ENCODE measurements at regions not wholly inside any gene's neighbourhood (a gene's known extent, or its start where the extent isn't known, plus 50 kb on each side); places are given as distances from the start of the nearest gene placed in this dataset.
"Not testable (repeated sequence)": the region's sequence is repeated elsewhere in the genome, so short reads cannot be mapped to it uniquely, and the experiment has no call there.

- no peak overlapping the region for H3K4me3 ChIP-seq (replicated peaks in 1 of 3; ENCODE audit: insufficient read depth in 1 of 3, low read depth in 1 of 3, low read length in 3 of 3)
- no peaks in the 10 kb centered on the region for H3K9me3 ChIP-seq (replicated peaks; ENCODE audit: control insufficient read depth, insufficient read depth, low read length)
- H3K9me1 ChIP-seq (replicated peaks; ENCODE audit: control insufficient read depth, extremely low read depth, insufficient read depth, low read length) = no peaks in the 10 kb centered on the region
- peak overlapping the region; percentile 39 for H3K4me2 ChIP-seq (ENCODE audit: insufficient read depth, low read length)
- no peak overlapping the region for H3K27ac ChIP-seq (ENCODE audit: insufficient read depth, low read depth, low read length)
- no TSS peak for BruUV-seq (replicated peaks)
- peaks cover 2% of the 10 kb centered on the region for H3K4me1 ChIP-seq (ENCODE audit: control insufficient read depth, extremely low read depth, insufficient read depth, low read length)
- H2AFZ ChIP-seq (ENCODE audit: low read depth, low read length) = peak overlapping the region; percentile 45
- dilution Hi-C loops (cut with MboI; ENCODE audit: extremely low pct_ligation_motif_present, low sequenced_read_pairs) (no loop called here), intact Hi-C loops (cut with micrococcal nuclease) (loop anchor here (2.0 to 5.0 kb wide), 3 partner anchors 99 to 241 kb away; partner anchors contain the start of gene STK38L)
- POLR2A ChIA-PET = no interaction called here
- H3K79me2 ChIP-seq (ENCODE audit: control insufficient read depth, insufficient read depth, low read length) = no peaks in the 10 kb centered on the region
- no peaks in the 10 kb centered on the region for H4K20me1 ChIP-seq (replicated peaks; ENCODE audit: control insufficient read depth, extremely low read depth, insufficient read depth, low read length)
- CTCF ChIA-PET = interaction anchor here (0.8 to 3.1 kb wide), 3 partner anchors 9 to 162 kb away, joined by 4 to 28 read pairs (median 21); no protein-coding TSS in a partner anchor
- TF ChIP-seq FOS (IDR thresholded peaks at IDR 0.05; ENCODE audit: borderline replicate concordance, insufficient read depth, low read length) = no peak
- TF ChIP-seq POLR2A (IDR thresholded peaks at IDR 0.05; ENCODE audit: low read depth, low read length) = no peak
- TF ChIP-seq MYC (IDR thresholded peaks at IDR 0.05; ENCODE audit: low read depth, low read length) = no peak
- no peak for TF ChIP-seq JUN (IDR thresholded peaks at IDR 0.05; ENCODE audit: borderline replicate concordance, insufficient read depth, insufficient read length, low read depth)
- no peak for TF ChIP-seq EZH2 (IDR thresholded peaks at IDR 0.05; ENCODE audit: borderline replicate concordance, low read depth, low read length, severe bottlenecking)
- TF ChIP-seq CTCF (IDR thresholded peaks at IDR 0.05; ENCODE audit: extremely low read depth in 1 of 2, insufficient read depth in 1 of 2, low read depth in 1 of 2, low read length in 2 of 2) = no peak
- no peak for TF ChIP-seq GATA2 (IDR thresholded peaks at IDR 0.05; ENCODE audit: insufficient read depth, insufficient read length, low read depth, low read length)
- TF ChIP-seq MAX (IDR thresholded peaks at IDR 0.05; ENCODE audit: insufficient read depth, insufficient read length) = no peak
- TF ChIP-seq POLR2AphosphoS5 (IDR thresholded peaks at IDR 0.05; ENCODE audit: insufficient read depth, low read depth, low read length) = no peak
- H3K36me3 ChIP-seq (ENCODE audit: control insufficient read depth in 2 of 2, extremely low read depth in 1 of 2, insufficient read depth in 2 of 2, low read length in 2 of 2) = no peaks in the 10 kb centered on the region
- H3K27me3 ChIP-seq (ENCODE audit: control insufficient read depth in 2 of 2, insufficient read depth in 2 of 2, low read length in 2 of 2) = no peaks in the 10 kb centered on the region
- no peak overlapping the region for H3K9ac ChIP-seq (replicated peaks; ENCODE audit: extremely low read depth, insufficient read depth, low read length)
- DNase-seq (ENCODE audit: low read depth, low spot score) (no peak), FAIRE-seq (no peak)
Observed at GRCh38 chr12:27143256-27144069, 61.1 kb upstream of the C12orf71 start.

- not testable (repeated sequence) for FAIRE-seq
Observed at GRCh38 chr12:27145725-27146124, 63.3 kb upstream of the C12orf71 start.

More at GRCh38 chr12:27145725-27146124, 63.3 kb upstream of the C12orf71 start:
- H3K79me2 ChIP-seq (ENCODE audit: control insufficient read depth, insufficient read depth, low read length); H3K36me3 ChIP-seq (ENCODE audit: control insufficient read depth in 2 of 2, extremely low read depth in 1 of 2, insufficient read depth in 2 of 2, low read length in 2 of 2); H3K4me1 ChIP-seq (ENCODE audit: control insufficient read depth, extremely low read depth, insufficient read depth, low read length); H3K9me3 ChIP-seq (replicated peaks; ENCODE audit: control insufficient read depth, insufficient read depth, low read length); H3K4me2 ChIP-seq (ENCODE audit: insufficient read depth, low read length); intact Hi-C loops (cut with micrococcal nuclease); H3K27ac ChIP-seq (ENCODE audit: insufficient read depth, low read depth, low read length); DNase-seq (ENCODE audit: low read depth, low spot score); H4K20me1 ChIP-seq (replicated peaks; ENCODE audit: control insufficient read depth, extremely low read depth, insufficient read depth, low read length); H3K4me3 ChIP-seq (replicated peaks in 1 of 3; ENCODE audit: insufficient read depth in 1 of 3, low read depth in 1 of 3, low read length in 3 of 3); H2AFZ ChIP-seq (ENCODE audit: low read depth, low read length); BruUV-seq (replicated peaks); H3K27me3 ChIP-seq (ENCODE audit: control insufficient read depth in 2 of 2, insufficient read depth in 2 of 2, low read length in 2 of 2); H3K9ac ChIP-seq (replicated peaks; ENCODE audit: extremely low read depth, insufficient read depth, low read length); H3K9me1 ChIP-seq (replicated peaks; ENCODE audit: control insufficient read depth, extremely low read depth, insufficient read depth, low read length); POLR2A ChIA-PET; dilution Hi-C loops (cut with MboI; ENCODE audit: extremely low pct_ligation_motif_present, low sequenced_read_pairs): not testable (repeated sequence)
- CTCF ChIA-PET = interaction anchor here (0.7 to 1.4 kb wide), 3 partner anchors 16 to 161 kb away, joined by 3 to 5 read pairs (median 3); partner anchors contain the start of gene MED21

All from endothelial cell of umbilical vein (primary cell).